ENCODE measurements at regions not wholly inside any gene's neighbourhood (a gene's known extent, or its start where the extent isn't known, plus 50 kb on each side); places are given as distances from the start of the nearest gene placed in this dataset.
A peak's percentile ranks its signal among the peaks of the same experiment; 100 is the strongest.

GRCh38 chr15:25207369-25207768 lies 231.5 kb downstream of the UBE3A start:
- DNase-seq: no peak
- no peak for ATAC-seq
- intact Hi-C loops (cut with DNase I): no loop called here

- DNase-seq (no peak), ATAC-seq (no peak)
- intact Hi-C loops (cut with DNase I): no loop called here
These were observed 230.1 kb downstream of the UBE3A start for GRCh38 chr15:25208735-25209134.

GRCh38 chr15:25220834-25221233 lies 218.0 kb downstream of the UBE3A start:
- DNase-seq: no peak
- intact Hi-C loops (cut with DNase I): no loop called here
- ATAC-seq: no peak

- DNase-seq (no peak), ATAC-seq (no peak)
- intact Hi-C loops (cut with DNase I): no loop called here
These were observed 214.4 kb downstream of the UBE3A start for GRCh38 chr15:25224396-25224795.

GRCh38 chr15:25226360-25226759 lies 212.5 kb downstream of the UBE3A start:
- intact Hi-C loops (cut with DNase I): no loop called here
- DNase-seq: peak; percentile 33
- peak; percentile 52 to 90 for ATAC-seq

GRCh38 chr15:25228261-25228660 lies 210.6 kb downstream of the UBE3A start:
- DNase-seq (no peak), ATAC-seq (no peak)
- intact Hi-C loops (cut with DNase I): no loop called here

- DNase-seq (no peak), ATAC-seq (no peak)
- intact Hi-C loops (cut with DNase I): no loop called here
These were observed 208.4 kb downstream of the UBE3A start for GRCh38 chr15:25230442-25230841.

- intact Hi-C loops (cut with DNase I): no loop called here
- DNase-seq: no peak
These were observed 205.0 kb downstream of the UBE3A start for GRCh38 chr15:25233766-25234350.

GRCh38 chr15:25234831-25235230 lies 204.0 kb downstream of the UBE3A start:
- intact Hi-C loops (cut with DNase I): no loop called here
- no peak for ATAC-seq
- no peak for DNase-seq

More at GRCh38 chr15:25233766-25234350, 205.0 kb downstream of the UBE3A start:
- ATAC-seq: no peak

GRCh38 chr15:25235391-25235790 lies 203.4 kb downstream of the UBE3A start:
- ATAC-seq: no peak
- DNase-seq: no peak
- intact Hi-C loops (cut with DNase I): no loop called here

GRCh38 chr15:25236143-25236860 lies 202.5 kb downstream of the UBE3A start:
- intact Hi-C loops (cut with DNase I): no loop called here
- no peak for ATAC-seq
- no peak for DNase-seq

- no peak for ATAC-seq
- DNase-seq: peak; percentile 7
- intact Hi-C loops (cut with DNase I): no loop called here
These were observed 202.0 kb downstream of the UBE3A start for GRCh38 chr15:25236861-25237155.

- intact Hi-C loops (cut with DNase I): no loop called here
- peak; percentile 1 for DNase-seq
- ATAC-seq: no peak
These were observed 201.4 kb downstream of the UBE3A start for GRCh38 chr15:25237291-25237978.

GRCh38 chr15:25238126-25238525 lies 200.7 kb downstream of the UBE3A start:
- DNase-seq: peak; percentile 12
- ATAC-seq: no peak
- intact Hi-C loops (cut with DNase I): no loop called here

GRCh38 chr15:25238716-25239470 lies 199.9 kb downstream of the UBE3A start:
- DNase-seq: peak; percentile 7
- intact Hi-C loops (cut with DNase I): no loop called here
- no peak for ATAC-seq

- DNase-seq (peak; percentile 2), ATAC-seq (no peak)
- intact Hi-C loops (cut with DNase I): no loop called here
These were observed 199.1 kb downstream of the UBE3A start for GRCh38 chr15:25239471-25240345.

- DNase-seq (peak; percentile 7), ATAC-seq (no peak)
- intact Hi-C loops (cut with DNase I): no loop called here
These were observed 198.3 kb downstream of the UBE3A start for GRCh38 chr15:25240461-25241021.

GRCh38 chr15:25241241-25241801 lies 197.5 kb downstream of the UBE3A start:
- ATAC-seq (no peak), DNase-seq (peak; percentile 5)
- intact Hi-C loops (cut with DNase I): no loop called here
